K562 (cell line): ENCODE measurements at regions not wholly inside any gene's neighbourhood (a gene's known extent, or its start where the extent isn't known, plus 50 kb on each side); places are given as distances from the start of the nearest gene placed in this dataset.

ENCODE experiments used
- ATAC-seq: fragments of 200-7000 bp; cut with Tn5 transposase; 3 replicates; pipeline ENCODE4 v1.9.1; 2020; ENCODE audit warnings: moderate library complexity
- BruUV-seq: library from RNA; stranded (reverse); fragments of 400-500 nt; replicated peaks from 2 replicates; lab custom pipeline; 2021; lab: Mats Ljungman, UMichigan
- CTCF ChIA-PET: fragments of 300-600 bp; formaldehyde crosslinking; extraction: SDS; loops from one replicate; lab custom pipeline; 2021; ENCODE audit warnings: low intra/inter-chr PET ratio; lab: Yijun Ruan, JAX
- POLR2A ChIA-PET: fragments of 300-600, 350-650 bp; sonication (Branson Sonifier 250); formaldehyde crosslinking; extraction: SDS; loops from one replicate; lab custom pipeline; 2021; ENCODE audit warnings: antibody characterized with exemption, inconsistent platforms; lab: Yijun Ruan, JAX
- DNase-seq, 4 experiments: peaks; one replicate each; pipeline versions ENCODE4 v3.0.0 to v3.0.0-alpha.2; 2011 to 2018; ENCODE audit warnings: low spot score in 3 of 4, mixed read lengths in 3 of 4; ENCODE audit errors: extremely low read depth in 1 of 4
- FAIRE-seq: peaks from 2 replicates; lab custom pipeline; 2011; peaks lifted over from hg19 to GRCh38; lab: Jason Lieb, UNC
- H2AFZ ChIP-seq: 2 replicates; pipeline ENCODE4 v1.6.0; 2011; ENCODE audit warnings: low read depth, low read length, control low read depth, inconsistent platforms
- H3K27ac ChIP-seq: fragments of 200-600 bp; 3 replicates; pipeline ENCODE4 v1.8.0; 2011; ENCODE audit warnings: low read depth, mild to moderate bottlenecking, control low read depth, inconsistent platforms, low read length, moderate library complexity, mixed read lengths; ENCODE audit errors: extremely low read depth
- H3K27me3 ChIP-seq, 2 experiments: fragments of 300-600 bp in 1 of 2; 2 replicates in 1 of 2; 3 replicates in 1 of 2; pipeline versions ENCODE4 v1.6.0 to v1.8.0; 2011; ENCODE audit warnings: inconsistent platforms in 2 of 2, low read length in 2 of 2, mild to moderate bottlenecking in 1 of 2, mixed read lengths in 1 of 2, moderate library complexity in 1 of 2; ENCODE audit not compliant: control insufficient read depth in 2 of 2, insufficient read depth in 2 of 2
- H3K36me3 ChIP-seq: fragments of 300-600 bp; 3 replicates; pipeline ENCODE4 v1.8.0; 2011; ENCODE audit warnings: mild to moderate bottlenecking, low read length, inconsistent platforms; ENCODE audit not compliant: control insufficient read depth, insufficient read depth
- H3K4me1 ChIP-seq, 2 experiments: fragments of 200-600 bp in 1 of 2; replicated peaks in 1 of 2; 2 replicates in 1 of 2; 3 replicates in 1 of 2; pipeline versions ENCODE4 v1.5.1 to v1.8.0; 2011; ENCODE audit warnings: inconsistent platforms in 2 of 2, low read length in 2 of 2, mild to moderate bottlenecking in 1 of 2, mixed read lengths in 1 of 2, moderate library complexity in 1 of 2; ENCODE audit not compliant: control insufficient read depth in 2 of 2, insufficient read depth in 2 of 2
- H3K4me2 ChIP-seq: 2 replicates; pipeline ENCODE4 v1.6.1; 2011; ENCODE audit warnings: low read length, control low read depth, inconsistent platforms, mixed read lengths; ENCODE audit not compliant: insufficient read depth
- H3K4me3 ChIP-seq: fragments of 200-600 bp; sonication (generic), shearing (Covaris generic); 2 replicates; pipeline ENCODE4 v1.5.1; 2016; ENCODE audit warnings: control low read depth, inconsistent platforms
- H3K79me2 ChIP-seq: fragments of 200-600 bp; 3 replicates; pipeline ENCODE4 v1.8.0; 2011; ENCODE audit warnings: low read length, inconsistent platforms; ENCODE audit not compliant: control insufficient read depth, insufficient read depth
- H3K9ac ChIP-seq, 2 experiments: 2 replicates each; pipeline versions ENCODE4 v1.6.0 to v1.6.1; 2011; ENCODE audit warnings: low read depth in 2 of 2, low read length in 2 of 2, control low read depth in 1 of 2, inconsistent platforms in 1 of 2, mild to moderate bottlenecking in 1 of 2, mixed read lengths in 1 of 2; ENCODE audit not compliant: insufficient read depth in 1 of 2
- H3K9me1 ChIP-seq: one replicate; pipeline ENCODE4 v1.6.0; 2011; ENCODE audit warnings: inconsistent platforms, mild to moderate bottlenecking, low read length, moderate library complexity; ENCODE audit not compliant: control insufficient read depth, insufficient read depth
- H3K9me3 ChIP-seq: replicated peaks from 2 replicates; pipeline ENCODE4 v1.5.1; 2011; ENCODE audit warnings: low read depth, low read length, inconsistent platforms; ENCODE audit not compliant: control insufficient read depth, insufficient read depth
- H4K20me1 ChIP-seq: replicated peaks from 2 replicates; pipeline ENCODE4 v1.6.1; 2011; ENCODE audit warnings: low read length, inconsistent platforms, mixed read lengths; ENCODE audit not compliant: control insufficient read depth, insufficient read depth
- KLF6 ChIP-seq: fragments of 250-450 bp; sonication (Bioruptor Pico); IDR thresholded peaks from 2 replicates; pipeline ENCODE4 v1.4.0; 2020; ENCODE audit warnings: mild to moderate bottlenecking, moderate library complexity, borderline replicate concordance
- MED1 ChIP-seq: sonication (generic); formaldehyde crosslinking; IDR thresholded peaks from 2 replicates; pipeline ENCODE4 v1.8.1; 2023; ENCODE audit warnings: missing genetic modification reagents, borderline replicate concordance
- NR2C1 ChIP-seq, 2 experiments: fragments of 450-650 bp; IDR thresholded peaks; 2 replicates each; pipeline ENCODE4 v1.6.1; 2017; ENCODE audit warnings: mild to moderate bottlenecking in 2 of 2, antibody characterized with exemption in 1 of 2, inconsistent platforms in 1 of 2, missing compliant biosample characterization in 1 of 2, missing genetic modification characterization in 1 of 2
- SLC30A9 ChIP-seq: fragments of 250-450 bp; sonication (Bioruptor Pico); IDR thresholded peaks from 2 replicates; pipeline ENCODE4 v1.8.0; 2022; ENCODE audit warnings: mild to moderate bottlenecking, moderate library complexity
- SMAD2 ChIP-seq: fragments of 150-350 bp; IDR thresholded peaks from 2 replicates; pipeline ENCODE4 v1.6.1; 2014; ENCODE audit warnings: low read depth, mild to moderate bottlenecking, low read length
- SUPT5H ChIP-seq: fragments of 450-650 bp; IDR thresholded peaks from 2 replicates; pipeline ENCODE4 v1.6.1; 2016
- TFE3 ChIP-seq: fragments of 450-650 bp; formaldehyde crosslinking; IDR thresholded peaks from 2 replicates; pipeline ENCODE4 v1.4.0; 2020; ENCODE audit warnings: mild to moderate bottlenecking, mixed read lengths
- ZBTB40 ChIP-seq, 2 experiments: fragments of 450-650 bp in 1 of 2; sonication (generic) in 1 of 2; formaldehyde crosslinking in 1 of 2; IDR thresholded peaks; 2 replicates each; pipeline versions ENCODE4 v1.7.1 to v1.9.0; 2016 to 2022; ENCODE audit warnings: inconsistent platforms in 1 of 2, mild to moderate bottlenecking in 1 of 2, missing genetic modification reagents in 1 of 2
- ZNF253 ChIP-seq: fragments of 250-450 bp; sonication (Bioruptor Pico); conservative IDR thresholded peaks from 2 replicates; pipeline ENCODE4 v1.6.1; 2021; ENCODE audit warnings: mild to moderate bottlenecking
- WGBS: fragments of 100-300 bp; shearing (Covaris generic); methylation state at CpG from one replicate; pipeline ENCODE4 v1.1.6; 2016; ENCODE audit warnings: low coverage, mixed read lengths; ENCODE audit not compliant: insufficient coverage; ENCODE audit errors: missing lambda C conversion rate; 5-methylcytosine and 5-hydroxymethylcytosine counted together
- in situ Hi-C: fragments of 300-500 bp; cut with MboI; formaldehyde crosslinking; loops from 4 replicates; pipeline ENCODE4 v1.15.0; 2018; ENCODE audit warnings: inconsistent platforms, mixed read lengths
- intact Hi-C: fragments of 100-400 bp; cut with micrococcal nuclease; formaldehyde crosslinking; loops from 2 replicates; pipeline ENCODE4 v1.14.2; 2022

DNA sequence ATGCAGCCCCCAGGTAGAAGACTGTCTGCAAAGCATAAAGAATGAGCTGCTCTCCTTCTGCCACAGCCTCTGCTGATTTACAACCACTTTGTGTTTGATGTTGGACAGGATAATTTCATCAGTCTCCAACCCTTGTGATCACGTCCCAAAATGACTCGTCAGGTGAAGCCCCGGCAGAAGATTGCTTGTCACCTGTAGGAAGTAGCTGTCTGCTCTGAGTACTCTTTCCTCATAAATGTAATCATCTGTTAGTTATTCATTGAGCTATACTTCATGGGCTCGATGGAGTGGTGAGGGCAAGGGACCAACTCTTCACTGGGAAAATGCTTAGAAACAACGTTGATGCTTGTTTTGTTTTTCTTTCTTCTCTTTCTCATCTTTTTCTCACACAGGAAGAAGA lies 290.9 kb upstream of the SP8 start (continued):
- TF ChIP-seq MED1: no peak
- no peak for TF ChIP-seq SUPT5H
- no peak for TF ChIP-seq TFE3 (CRISPR knock-in tag)
- no peak for TF ChIP-seq SLC30A9 (CRISPR knock-in tag)
- TF ChIP-seq ZNF253 (CRISPR knock-in tag): no peak
- TF ChIP-seq, all 486 proteins: peak for 0

DNA sequence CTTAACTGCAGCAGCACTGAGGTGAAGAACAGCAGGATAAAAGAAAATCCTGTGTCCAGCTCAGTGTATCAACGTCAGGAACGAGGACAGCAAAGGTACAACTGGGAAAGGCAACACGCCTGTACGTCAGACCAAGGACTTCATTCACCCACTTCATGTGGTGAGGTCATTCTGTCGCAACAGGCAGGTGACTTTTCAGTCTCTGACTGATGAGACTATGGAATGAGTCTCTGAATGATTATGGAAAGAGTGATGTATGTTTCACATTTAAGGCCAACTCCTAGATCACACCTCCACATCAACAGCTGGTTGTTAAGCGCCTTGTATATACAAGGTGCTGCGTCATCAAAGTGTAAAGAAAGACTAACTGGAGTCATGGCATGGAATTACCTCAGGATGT lies 297.6 kb upstream of the SP8 start:
- Histone ChIP-seq H3K9me3 (no peaks in the 10 kb centered on the region), H3K36me3 (no peaks in the 10 kb centered on the region), H3K9ac (no peak overlapping the region), H3K4me2 (no peak overlapping the region), H3K27ac (no peak overlapping the region), H3K27me3 (no peaks in the 10 kb centered on the region), H2AFZ (no peak overlapping the region), H3K4me1 (no peaks in the 10 kb centered on the region), H3K9me1 (no peaks in the 10 kb centered on the region), H3K4me3 (no peak overlapping the region), H3K79me2 (no peaks in the 10 kb centered on the region), H4K20me1 (no peaks in the 10 kb centered on the region)
- ChIA-PET CTCF (no interaction called here), POLR2A (no interaction called here)
- ATAC-seq: no peak
- intact Hi-C loops (no loop called here), in situ Hi-C loops (no loop called here)
- BruUV-seq: no TSS peak
- DNase-seq: no peak
- 1% methylated on average over 7 of the region's 7 CpGs for WGBS
- no peak for FAIRE-seq
- TF ChIP-seq NR2C1 (IDR thresholded peaks at IDR 0.05) (no peak), NR2C1 (tag; IDR thresholded peaks at IDR 0.05) (no peak), KLF6 (CRISPR knock-in tag) (no peak), ZBTB40 (IDR thresholded peaks at IDR 0.05) (no peak), ZBTB40 (CRISPR knock-in tag; IDR thresholded peaks at IDR 0.05) (no peak), SMAD2 (no peak)
